ENCODE measurements at regions not wholly inside any gene's neighbourhood (a gene's known extent, or its start where the extent isn't known, plus 50 kb on each side); places are given as distances from the start of the nearest gene placed in this dataset.

DNA sequence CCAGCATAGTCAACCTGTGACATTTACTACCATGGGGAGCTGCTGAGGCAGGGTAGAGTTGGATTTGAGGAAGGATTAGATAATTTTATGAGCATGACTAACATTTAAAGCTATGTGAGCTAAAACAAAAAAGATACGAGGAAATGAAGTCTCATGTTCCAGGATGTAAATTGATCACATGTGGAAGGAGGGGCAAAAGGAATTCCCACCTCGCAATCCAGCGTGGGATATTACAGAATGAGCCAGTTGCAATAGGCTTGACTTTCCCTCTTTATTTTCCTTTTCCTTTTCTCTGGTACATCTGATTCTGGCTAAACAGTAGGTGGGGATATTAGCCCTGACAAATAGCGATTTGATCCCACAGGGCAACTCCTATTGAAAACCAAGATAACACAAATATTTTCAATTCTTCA is 214.9 kb upstream of the HMGA2 start:
- TF ChIP-seq POLR2A (IDR thresholded peaks at IDR 0.05) (no peak), EP300 (IDR thresholded peaks at IDR 0.05; ENCODE audit: low read depth) (no peak), POLR2AphosphoS5 (IDR thresholded peaks at IDR 0.05) (no peak)
- TF ChIP-seq, protein P1, sequence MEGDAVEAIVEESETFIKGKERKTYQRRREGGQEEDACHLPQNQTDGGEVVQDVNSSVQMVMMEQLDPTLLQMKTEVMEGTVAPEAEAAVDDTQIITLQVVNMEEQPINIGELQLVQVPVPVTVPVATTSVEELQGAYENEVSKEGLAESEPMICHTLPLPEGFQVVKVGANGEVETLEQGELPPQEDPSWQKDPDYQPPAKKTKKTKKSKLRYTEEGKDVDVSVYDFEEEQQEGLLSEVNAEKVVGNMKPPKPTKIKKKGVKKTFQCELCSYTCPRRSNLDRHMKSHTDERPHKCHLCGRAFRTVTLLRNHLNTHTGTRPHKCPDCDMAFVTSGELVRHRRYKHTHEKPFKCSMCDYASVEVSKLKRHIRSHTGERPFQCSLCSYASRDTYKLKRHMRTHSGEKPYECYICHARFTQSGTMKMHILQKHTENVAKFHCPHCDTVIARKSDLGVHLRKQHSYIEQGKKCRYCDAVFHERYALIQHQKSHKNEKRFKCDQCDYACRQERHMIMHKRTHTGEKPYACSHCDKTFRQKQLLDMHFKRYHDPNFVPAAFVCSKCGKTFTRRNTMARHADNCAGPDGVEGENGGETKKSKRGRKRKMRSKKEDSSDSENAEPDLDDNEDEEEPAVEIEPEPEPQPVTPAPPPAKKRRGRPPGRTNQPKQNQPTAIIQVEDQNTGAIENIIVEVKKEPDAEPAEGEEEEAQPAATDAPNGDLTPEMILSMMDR (IDR thresholded peaks at IDR 0.05), result no peak

Measured in transverse colon (tissue), 4 donors.